ENCODE measurements at regions not wholly inside any gene's neighbourhood (a gene's known extent, or its start where the extent isn't known, plus 50 kb on each side); places are given as distances from the start of the nearest gene placed in this dataset.

- TF ChIP-seq CTCF (IDR thresholded peaks at IDR 0.05; ENCODE audit: borderline replicate concordance, insufficient read depth, low read depth, low read length): peak; percentile 32; the same call in 1 of the 2 replicates
- H3K4me3 ChIP-seq (ENCODE audit: low read depth, low read length): no peak overlapping the region
Measured at GRCh38 chr15:53869044-53869805, 109.0 kb upstream of the UNC13C start.

- no peak overlapping the region for H3K4me3 ChIP-seq (ENCODE audit: low read depth, low read length)
- TF ChIP-seq CTCF (IDR thresholded peaks at IDR 0.05; ENCODE audit: borderline replicate concordance, insufficient read depth, low read depth, low read length): no peak
Measured at GRCh38 chr15:53862386-53862785, 102.9 kb upstream of the WDR72 start.

GRCh38 chr15:53861792-53862191 is 102.3 kb upstream of the WDR72 start:
- no peak for TF ChIP-seq CTCF (IDR thresholded peaks at IDR 0.05; ENCODE audit: borderline replicate concordance, insufficient read depth, low read depth, low read length)
- H3K4me3 ChIP-seq (ENCODE audit: low read depth, low read length): no peak overlapping the region

GRCh38 chr15:53851110-53851848 is 91.8 kb upstream of the WDR72 start:
- no peak overlapping the region for H3K4me3 ChIP-seq (ENCODE audit: low read depth, low read length)
- no peak for TF ChIP-seq CTCF (IDR thresholded peaks at IDR 0.05; ENCODE audit: borderline replicate concordance, insufficient read depth, low read depth, low read length)

GRCh38 chr15:53847745-53848144 is 88.3 kb upstream of the WDR72 start:
- H3K4me3 ChIP-seq (ENCODE audit: low read depth, low read length): no peak overlapping the region
- TF ChIP-seq CTCF (IDR thresholded peaks at IDR 0.05; ENCODE audit: borderline replicate concordance, insufficient read depth, low read depth, low read length): no peak

GRCh38 chr15:53844634-53845033 is 85.2 kb upstream of the WDR72 start:
- no peak for TF ChIP-seq CTCF (IDR thresholded peaks at IDR 0.05; ENCODE audit: borderline replicate concordance, insufficient read depth, low read depth, low read length)

More at GRCh38 chr15:53844634-53845033, 85.2 kb upstream of the WDR72 start:
- no peak overlapping the region for H3K4me3 ChIP-seq (ENCODE audit: low read depth, low read length)
